AG10803 (cell line): ENCODE measurements at regions not wholly inside any gene's neighbourhood (a gene's known extent, or its start where the extent isn't known, plus 50 kb on each side); places are given as distances from the start of the nearest gene placed in this dataset.
A peak's percentile ranks its signal among the peaks of the same experiment; 100 is the strongest.

ENCODE experiments used
- DNase-seq: peaks from one replicate; pipeline ENCODE4 v3.0.0; 2010; ENCODE audit warnings: low read depth
- H3K4me3 ChIP-seq: 2 replicates; pipeline ENCODE4 v1.5.1; 2011; ENCODE audit warnings: mild to moderate bottlenecking, low read length, control low read depth
- TF ChIP-seq, protein P1 (sequence below): conservative IDR thresholded peaks from 2 replicates; pipeline ENCODE4 v1.5.1; 2011; ENCODE audit warnings: mild to moderate bottlenecking, low read length, control low read depth, inconsistent platforms

DNA sequence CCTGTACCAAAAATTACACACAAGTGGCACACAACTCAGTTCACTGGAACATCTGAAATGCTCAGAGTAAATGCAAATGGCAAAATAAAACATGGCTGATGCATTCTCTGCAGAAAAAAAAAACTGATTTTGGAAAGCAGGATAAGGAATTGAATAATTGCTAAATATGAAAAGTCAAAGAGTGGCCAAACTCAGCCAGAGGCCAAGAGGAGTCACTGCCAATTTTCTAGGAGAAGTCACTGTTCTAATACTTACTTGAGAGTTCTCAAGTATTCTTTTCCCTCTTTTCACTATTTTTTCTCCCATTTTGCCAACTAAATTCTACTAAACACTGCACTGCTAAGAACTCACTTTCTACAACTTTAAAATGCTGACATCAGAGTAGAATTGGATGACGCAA is 1018.6 kb downstream of the TUSC7 start:
- TF ChIP-seq, protein P1, sequence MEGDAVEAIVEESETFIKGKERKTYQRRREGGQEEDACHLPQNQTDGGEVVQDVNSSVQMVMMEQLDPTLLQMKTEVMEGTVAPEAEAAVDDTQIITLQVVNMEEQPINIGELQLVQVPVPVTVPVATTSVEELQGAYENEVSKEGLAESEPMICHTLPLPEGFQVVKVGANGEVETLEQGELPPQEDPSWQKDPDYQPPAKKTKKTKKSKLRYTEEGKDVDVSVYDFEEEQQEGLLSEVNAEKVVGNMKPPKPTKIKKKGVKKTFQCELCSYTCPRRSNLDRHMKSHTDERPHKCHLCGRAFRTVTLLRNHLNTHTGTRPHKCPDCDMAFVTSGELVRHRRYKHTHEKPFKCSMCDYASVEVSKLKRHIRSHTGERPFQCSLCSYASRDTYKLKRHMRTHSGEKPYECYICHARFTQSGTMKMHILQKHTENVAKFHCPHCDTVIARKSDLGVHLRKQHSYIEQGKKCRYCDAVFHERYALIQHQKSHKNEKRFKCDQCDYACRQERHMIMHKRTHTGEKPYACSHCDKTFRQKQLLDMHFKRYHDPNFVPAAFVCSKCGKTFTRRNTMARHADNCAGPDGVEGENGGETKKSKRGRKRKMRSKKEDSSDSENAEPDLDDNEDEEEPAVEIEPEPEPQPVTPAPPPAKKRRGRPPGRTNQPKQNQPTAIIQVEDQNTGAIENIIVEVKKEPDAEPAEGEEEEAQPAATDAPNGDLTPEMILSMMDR: no peak
- DNase-seq: no peak
- H3K4me3 ChIP-seq: no peak overlapping the region

DNA sequence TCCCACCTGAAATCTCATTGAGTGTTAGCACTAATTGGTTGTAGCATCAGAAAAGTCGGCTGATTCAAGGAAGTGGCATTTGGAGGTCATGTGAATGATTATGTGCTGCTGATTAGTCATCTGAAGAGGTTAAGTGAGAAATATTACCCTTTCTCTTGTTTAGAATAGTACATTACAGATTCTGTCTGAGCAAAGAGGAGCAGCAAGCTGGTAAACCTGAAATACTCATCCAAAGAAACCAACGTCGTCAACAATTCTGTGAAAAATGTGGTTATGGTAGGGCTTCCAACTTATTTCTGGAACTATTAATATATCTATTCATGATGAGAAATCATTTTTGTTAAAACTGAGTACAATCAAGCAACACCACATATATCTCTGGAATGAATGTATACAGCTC is 1024.9 kb downstream of the TUSC7 start:
- TF ChIP-seq, protein P1: no peak
- DNase-seq: peak; percentile 32
- no peak overlapping the region for H3K4me3 ChIP-seq

DNA sequence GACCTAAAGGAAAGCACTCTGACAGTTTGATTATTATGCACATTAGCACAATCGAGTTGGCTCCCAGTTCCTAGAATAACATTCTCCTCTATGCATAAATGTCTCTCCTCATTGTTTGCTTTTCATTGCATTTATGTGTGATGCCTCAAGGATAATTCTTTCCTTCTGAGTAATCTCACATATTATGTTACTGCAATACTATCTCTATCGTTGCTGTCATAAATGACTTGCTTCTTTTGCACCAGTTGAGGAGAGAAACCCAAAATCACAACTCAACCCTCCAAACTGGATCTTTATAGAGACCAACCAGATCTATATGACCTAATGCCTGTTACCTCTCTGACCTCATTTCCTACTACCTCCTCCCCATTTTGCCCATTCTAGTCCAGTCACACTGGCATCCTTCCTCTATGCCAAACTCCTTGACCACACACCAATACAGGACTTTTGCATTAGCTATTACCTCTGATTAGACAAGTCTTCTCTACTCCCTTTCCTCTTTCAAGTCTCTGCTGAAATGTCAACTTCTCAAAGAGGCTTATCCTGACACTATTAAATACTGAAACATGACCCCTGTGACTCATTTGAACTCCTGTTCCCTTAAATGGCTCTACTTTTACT is 1026.0 kb downstream of the TUSC7 start:
- H3K4me3 ChIP-seq: no peak overlapping the region
- DNase-seq: peak; percentile 47
- TF ChIP-seq, protein P1: no peak

DNA sequence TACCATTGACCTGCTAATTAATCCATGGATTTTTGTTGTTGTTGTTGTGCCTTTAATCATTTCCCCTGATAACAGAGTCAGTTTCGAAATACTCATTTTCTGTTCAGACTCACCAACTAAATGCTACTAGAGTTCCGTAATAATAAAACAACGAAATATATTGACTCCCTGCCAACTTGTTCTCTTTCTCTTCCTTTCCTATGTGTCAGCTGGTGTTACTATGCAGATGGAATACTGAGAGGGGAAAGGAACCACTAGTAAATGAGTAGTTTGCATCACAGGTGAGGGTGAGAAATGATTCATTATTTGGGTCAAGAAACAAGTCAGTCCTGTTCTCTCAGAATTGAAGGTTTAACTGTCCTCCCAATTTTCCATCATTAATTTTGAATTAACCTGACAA is 1027.3 kb downstream of the TUSC7 start:
- no peak overlapping the region for H3K4me3 ChIP-seq
- TF ChIP-seq, protein P1: no peak
- no peak for DNase-seq

DNA sequence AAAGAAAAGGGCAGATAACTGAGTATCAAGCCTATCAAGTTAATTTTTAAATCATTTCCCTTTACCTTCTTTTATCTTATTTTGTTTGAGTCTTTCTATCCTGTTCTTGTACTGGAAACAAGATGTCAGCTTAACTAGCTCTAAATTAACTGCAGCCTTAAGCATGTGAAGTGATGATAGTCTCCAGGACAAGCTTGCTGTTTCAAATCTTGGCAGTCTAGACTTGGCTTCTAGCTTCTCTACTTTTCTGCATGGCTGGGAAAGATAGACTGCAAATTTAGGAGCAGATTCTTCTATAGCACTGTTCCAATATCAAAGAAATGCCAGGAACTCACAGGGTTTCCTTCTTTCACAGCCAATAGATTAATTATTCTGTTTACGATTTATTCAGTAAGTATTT is 1034.4 kb downstream of the TUSC7 start:
- H3K4me3 ChIP-seq: no peak overlapping the region
- TF ChIP-seq, protein P1: no peak
- DNase-seq: no peak

DNA sequence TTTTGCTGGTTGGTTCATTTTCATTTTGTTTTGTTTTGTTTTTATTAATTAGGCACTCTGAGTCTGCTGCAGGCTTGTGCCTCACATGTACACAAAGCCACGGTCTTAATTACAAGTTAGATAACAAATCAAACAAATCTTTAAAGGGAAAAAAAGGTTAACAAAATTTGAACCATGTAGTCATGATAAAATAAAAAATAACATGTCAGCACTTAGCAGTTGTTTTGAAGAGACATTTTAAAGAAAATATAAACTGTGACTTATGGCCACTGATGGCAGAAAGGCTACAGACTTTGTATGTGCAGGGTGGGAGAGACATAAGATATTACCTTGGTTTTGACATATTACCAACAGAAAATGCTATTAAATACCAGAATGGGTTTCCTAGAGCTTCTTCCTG is 1035.4 kb downstream of the TUSC7 start:
- DNase-seq: no peak
- no peak overlapping the region for H3K4me3 ChIP-seq
- TF ChIP-seq, protein P1: no peak

DNA sequence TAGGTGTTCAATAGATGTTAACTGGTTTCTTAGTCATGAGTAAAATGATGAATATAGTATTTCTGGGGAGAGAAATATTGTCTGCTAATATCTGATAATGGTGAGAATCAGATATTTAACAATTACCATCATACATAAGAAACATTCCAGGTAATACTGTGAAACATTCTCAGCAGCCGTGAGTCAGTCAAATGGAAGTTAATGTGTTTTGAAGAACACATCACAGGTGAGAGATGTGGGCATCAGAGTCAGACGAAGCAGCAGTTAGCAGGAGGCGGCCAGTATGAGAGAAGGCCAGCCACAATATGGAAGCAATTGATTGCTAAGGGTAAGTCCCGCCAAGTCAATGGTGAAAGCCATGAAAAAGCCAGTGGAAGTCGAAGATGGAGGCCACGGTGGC is 1035.9 kb downstream of the TUSC7 start:
- TF ChIP-seq, protein P1: no peak
- DNase-seq: no peak
- no peak overlapping the region for H3K4me3 ChIP-seq
